GM18951 (cell line): ENCODE measurements at regions not wholly inside any gene's neighbourhood (a gene's known extent, or its start where the extent isn't known, plus 50 kb on each side); places are given as distances from the start of the nearest gene placed in this dataset.

Experiments
- POLR2A ChIP-seq: IDR thresholded peaks from 4 replicates; pipeline ENCODE4 v1.6.1; 2011; ENCODE audit warnings: mild to moderate bottlenecking; ENCODE audit not compliant: insufficient read length, insufficient read depth; ENCODE audit errors: extremely low read depth
- in situ Hi-C: fragments of 300-500 bp; cut with MboI; formaldehyde crosslinking; loops from one replicate; pipeline ENCODE4 v1.12.0; 2022; ENCODE audit warnings: low sequenced_read_pairs, mixed read lengths, inconsistent platforms; ENCODE audit not compliant: unreplicated experiment

- no peak for TF ChIP-seq POLR2A
- in situ Hi-C loops = no loop called here
Measured at GRCh38 chr11:29364006-29364405, 652.8 kb downstream of the KCNA4 start.

GRCh38 chr11:29361369-29361768 lies 655.5 kb downstream of the KCNA4 start:
- in situ Hi-C loops = no loop called here
- TF ChIP-seq POLR2A = no peak

GRCh38 chr11:29353833-29354232 lies 663.0 kb downstream of the KCNA4 start:
- no peak for TF ChIP-seq POLR2A
- in situ Hi-C loops = no loop called here

- in situ Hi-C loops = no loop called here
- TF ChIP-seq POLR2A = no peak
Measured at GRCh38 chr11:29352273-29352795, 664.5 kb downstream of the KCNA4 start.

- in situ Hi-C loops = no loop called here
- no peak for TF ChIP-seq POLR2A
Measured at GRCh38 chr11:29351301-29351873, 665.4 kb downstream of the KCNA4 start.

- in situ Hi-C loops = loop anchor here (25.0 kb wide), 1 partner anchor 631 kb away; no protein-coding TSS in a partner anchor
- no peak for TF ChIP-seq POLR2A
Measured at GRCh38 chr11:29343465-29344333, 673.1 kb downstream of the KCNA4 start.

- in situ Hi-C loops = loop anchor here (10.0 to 25.0 kb wide), 2 partner anchors 625 to 1642 kb away; no protein-coding TSS in a partner anchor
- no peak for TF ChIP-seq POLR2A
Measured at GRCh38 chr11:29336727-29337575, 679.9 kb downstream of the KCNA4 start.

GRCh38 chr11:29334776-29335130 lies 682.1 kb downstream of the KCNA4 start:
- no peak for TF ChIP-seq POLR2A
- in situ Hi-C loops = loop anchor here (10.0 to 25.0 kb wide), 2 partner anchors 622 to 1640 kb away; no protein-coding TSS in a partner anchor

GRCh38 chr11:29333993-29334775 lies 682.6 kb downstream of the KCNA4 start:
- in situ Hi-C loops = loop anchor here (10.0 to 25.0 kb wide), 2 partner anchors 622 to 1639 kb away; no protein-coding TSS in a partner anchor
- no peak for TF ChIP-seq POLR2A

- no peak for TF ChIP-seq POLR2A
- in situ Hi-C loops = loop anchor here (10.0 to 25.0 kb wide), 2 partner anchors 619 to 1637 kb away; no protein-coding TSS in a partner anchor
Measured at GRCh38 chr11:29331451-29332010, 685.3 kb downstream of the KCNA4 start.

- in situ Hi-C loops = loop anchor here (25.0 kb wide), 1 partner anchor 617 kb away; no protein-coding TSS in a partner anchor
- no peak for TF ChIP-seq POLR2A
Measured at GRCh38 chr11:29328961-29329441, 687.8 kb downstream of the KCNA4 start.
